ENCODE measurements at regions not wholly inside any gene's neighbourhood (a gene's known extent, or its start where the extent isn't known, plus 50 kb on each side); places are given as distances from the start of the nearest gene placed in this dataset.

- no peak overlapping the region for H3K4me3 Mint-ChIP-seq
- no peak for TF ChIP-seq CTCF (conservative IDR thresholded peaks at IDR 0.05)
Measured at GRCh38 chr4:20412072-20412471, 160.4 kb downstream of the SLIT2 start.

GRCh38 chr4:20416800-20417199 lies 165.1 kb downstream of the SLIT2 start:
- H3K27me3 Mint-ChIP-seq (ENCODE audit: low read depth), result no peaks in the 10 kb centered on the region
- no peaks in the 10 kb centered on the region for H3K9me3 Mint-ChIP-seq
- H3K36me3 Mint-ChIP-seq (ENCODE audit: low read depth), result no peaks in the 10 kb centered on the region
- DNase-seq (ENCODE audit: low read depth, low spot score), result no peak
- no peak for TF ChIP-seq CTCF (conservative IDR thresholded peaks at IDR 0.05)
- H3K4me3 Mint-ChIP-seq, result no peak overlapping the region
- H3K4me1 Mint-ChIP-seq, result peaks cover 4% of the 10 kb centered on the region
- H3K27ac Mint-ChIP-seq (ENCODE audit: unreplicated experiment), result no peak overlapping the region

More at GRCh38 chr4:20412072-20412471, 160.4 kb downstream of the SLIT2 start:
- Mint-ChIP-seq H3K36me3 (ENCODE audit: low read depth) (no peaks in the 10 kb centered on the region), H3K27me3 (ENCODE audit: low read depth) (no peaks in the 10 kb centered on the region), H3K9me3 (no peaks in the 10 kb centered on the region), H3K27ac (ENCODE audit: unreplicated experiment) (no peak overlapping the region), H3K4me1 (peaks cover 2% of the 10 kb centered on the region)
- no peak for DNase-seq (ENCODE audit: low read depth, low spot score)

GRCh38 chr4:20418861-20419451 lies 167.3 kb downstream of the SLIT2 start:
- no peak for DNase-seq (ENCODE audit: low read depth, low spot score)
- no peak overlapping the region for H3K27ac Mint-ChIP-seq (ENCODE audit: unreplicated experiment)
- no peak overlapping the region for H3K4me3 Mint-ChIP-seq
- H3K4me1 Mint-ChIP-seq, result peaks cover 8% of the 10 kb centered on the region
- no peaks in the 10 kb centered on the region for H3K9me3 Mint-ChIP-seq
- H3K36me3 Mint-ChIP-seq (ENCODE audit: low read depth), result no peaks in the 10 kb centered on the region
- peak; percentile 69 for TF ChIP-seq CTCF (conservative IDR thresholded peaks at IDR 0.05)
- H3K27me3 Mint-ChIP-seq (ENCODE audit: low read depth), result no peaks in the 10 kb centered on the region

GRCh38 chr4:20420916-20421602 lies 169.4 kb downstream of the SLIT2 start:
- no peak for DNase-seq (ENCODE audit: low read depth, low spot score)
- Mint-ChIP-seq H3K4me1 (peaks cover 8% of the 10 kb centered on the region), H3K9me3 (no peaks in the 10 kb centered on the region), H3K27me3 (ENCODE audit: low read depth) (no peaks in the 10 kb centered on the region), H3K4me3 (no peak overlapping the region), H3K36me3 (ENCODE audit: low read depth) (no peaks in the 10 kb centered on the region), H3K27ac (ENCODE audit: unreplicated experiment) (no peak overlapping the region)
- no peak for TF ChIP-seq CTCF (conservative IDR thresholded peaks at IDR 0.05)

GRCh38 chr4:20421603-20421985 lies 169.9 kb downstream of the SLIT2 start:
- Mint-ChIP-seq H3K4me1 (peaks cover 8% of the 10 kb centered on the region), H3K9me3 (no peaks in the 10 kb centered on the region), H3K27me3 (ENCODE audit: low read depth) (no peaks in the 10 kb centered on the region), H3K36me3 (ENCODE audit: low read depth) (no peaks in the 10 kb centered on the region), H3K27ac (ENCODE audit: unreplicated experiment) (no peak overlapping the region), H3K4me3 (no peak overlapping the region)
- TF ChIP-seq CTCF (conservative IDR thresholded peaks at IDR 0.05), result no peak
- DNase-seq (ENCODE audit: low read depth, low spot score), result no peak

Measured in neural crest cell (in vitro differentiated cells).